Liver (tissue), 7 donors: ENCODE measurements at regions not wholly inside any gene's neighbourhood (a gene's known extent, or its start where the extent isn't known, plus 50 kb on each side); places are given as distances from the start of the nearest gene placed in this dataset.

Source experiments
- DNase-seq: peaks from one replicate; pipeline ENCODE4 v3.0.0-alpha.2; 2017; ENCODE audit warnings: low spot score
- H3K27ac ChIP-seq, 2 donors: one replicate each; pipeline ENCODE4 v1.7.0; 2013; ENCODE audit warnings: inconsistent platforms in 2 of 2, low read length in 2 of 2, control low read depth in 1 of 2, low read depth in 1 of 2, mild to moderate bottlenecking in 1 of 2
- H3K27me3 ChIP-seq, 4 donors: one replicate each; pipeline versions ENCODE4 v1.6.1 to v1.7.0; 2013; ENCODE audit warnings: low read length in 3 of 4, inconsistent platforms in 1 of 4, mild to moderate bottlenecking in 1 of 4, moderate library complexity in 1 of 4; ENCODE audit not compliant: control insufficient read depth in 4 of 4, insufficient read depth in 4 of 4
- H3K36me3 ChIP-seq, 4 donors: one replicate each; pipeline versions ENCODE4 v1.6.1 to v1.7.0; 2013; ENCODE audit warnings: low read length in 3 of 4, mild to moderate bottlenecking in 3 of 4, low read depth in 1 of 4, moderate library complexity in 1 of 4; ENCODE audit not compliant: control insufficient read depth in 4 of 4, insufficient read depth in 3 of 4
- H3K4me1 ChIP-seq, 4 donors: one replicate each; pipeline versions ENCODE4 v1.6.1 to v1.7.0; 2013; ENCODE audit warnings: low read length in 3 of 4, mild to moderate bottlenecking in 3 of 4, moderate library complexity in 1 of 4; ENCODE audit not compliant: control insufficient read depth in 4 of 4, insufficient read depth in 4 of 4
- H3K4me3 ChIP-seq, 3 donors: one replicate each; pipeline versions ENCODE4 v1.6.1 to v1.7.0; 2013; ENCODE audit warnings: low read length in 3 of 3, control low read depth in 1 of 3, low read depth in 1 of 3, mild to moderate bottlenecking in 1 of 3
- H3K9ac ChIP-seq, 2 donors: one replicate each; pipeline ENCODE4 v1.7.0; 2013; ENCODE audit warnings: low read length in 2 of 2, mild to moderate bottlenecking in 2 of 2, moderate library complexity in 2 of 2, control low read depth in 1 of 2, low read depth in 1 of 2
- H3K9me3 ChIP-seq, 4 donors: one replicate each; pipeline versions ENCODE4 v1.6.1 to v1.7.0; 2013; ENCODE audit warnings: low read length in 3 of 4; ENCODE audit not compliant: control insufficient read depth in 4 of 4
- EGR1 ChIP-seq, 2 donors: IDR thresholded peaks; 2 replicates each; pipeline ENCODE4 v1.6.1; 2016 to 2018; ENCODE audit warnings: antibody characterized with exemption in 2 of 2, low read depth in 2 of 2
- FOXA1 ChIP-seq: IDR thresholded peaks from 2 replicates; pipeline ENCODE4 v1.6.1; 2016; ENCODE audit warnings: antibody characterized with exemption
- FOXA2 ChIP-seq: IDR thresholded peaks from 2 replicates; pipeline ENCODE4 v1.6.1; 2016; ENCODE audit warnings: antibody characterized with exemption
- HNF4A ChIP-seq, 2 donors: conservative IDR thresholded peaks; 2 replicates each; pipeline ENCODE4 v1.6.1; 2016; ENCODE audit warnings: antibody characterized with exemption in 2 of 2, mild to moderate bottlenecking in 2 of 2
- HNF4G ChIP-seq: IDR thresholded peaks from 2 replicates; pipeline ENCODE4 v1.6.1; 2016; ENCODE audit warnings: antibody characterized with exemption
- JUND ChIP-seq, 2 donors: IDR thresholded peaks; 2 replicates each; pipeline ENCODE4 v1.6.1; 2016; ENCODE audit warnings: antibody characterized with exemption in 2 of 2
- MAX ChIP-seq: IDR thresholded peaks from 2 replicates; pipeline ENCODE4 v1.6.1; 2016; ENCODE audit warnings: antibody characterized with exemption
- NR2F2 ChIP-seq: IDR thresholded peaks from 2 replicates; pipeline ENCODE4 v1.6.1; 2016; ENCODE audit warnings: antibody characterized with exemption
- RAD21 ChIP-seq, 2 donors: IDR thresholded peaks; 2 replicates each; pipeline ENCODE4 v1.6.1; 2016; ENCODE audit warnings: antibody characterized with exemption in 2 of 2, mild to moderate bottlenecking in 2 of 2
- REST ChIP-seq: IDR thresholded peaks from 2 replicates; pipeline ENCODE4 v1.6.1; 2016; ENCODE audit warnings: antibody characterized with exemption, mild to moderate bottlenecking
- RXRA ChIP-seq, 2 donors: IDR thresholded peaks; 2 replicates each; pipeline ENCODE4 v1.6.1; 2017 to 2018; ENCODE audit warnings: antibody characterized with exemption in 2 of 2, mild to moderate bottlenecking in 1 of 2
- SP1 ChIP-seq: IDR thresholded peaks from 2 replicates; pipeline ENCODE4 v1.6.1; 2018; ENCODE audit warnings: antibody characterized with exemption, mild to moderate bottlenecking
- TAF1 ChIP-seq: conservative IDR thresholded peaks from 2 replicates; pipeline ENCODE4 v1.6.1; 2016; ENCODE audit warnings: antibody characterized with exemption, mild to moderate bottlenecking
- YY1 ChIP-seq: IDR thresholded peaks from 2 replicates; pipeline ENCODE4 v1.6.1; 2016; ENCODE audit warnings: antibody characterized with exemption, mild to moderate bottlenecking
- ZBTB33 ChIP-seq: IDR thresholded peaks from 2 replicates; pipeline ENCODE4 v1.6.1; 2016; ENCODE audit warnings: antibody characterized with exemption
- whole genome bisulfite sequencing: extraction: QIAGEN DNeasy Blood & Tissue Kit; methylation state at CpG from one replicate; pipeline ENCODE4 v1.1.7; 2013; 5-methylcytosine and 5-hydroxymethylcytosine counted together
- donor health status: healthy.
- donor health status: healthy.
- donor health status: healthy.
- donor health status: healthy.

- TF ChIP-seq ZBTB33 (no peak), JUND (IDR thresholded peaks at IDR 0.05) (no peak)
These were observed 81.8 kb upstream of the FOXN3 start (continued) for GRCh38 chr14:89498878-89499277.

- H3K9me3 ChIP-seq = no peaks in the 10 kb centered on the region
- no peak overlapping the region for H3K9ac ChIP-seq
- no peak for DNase-seq
- no peaks in the 10 kb centered on the region for H3K36me3 ChIP-seq
- peaks cover 7 to 32% (median 18%) of the 10 kb centered on the region in 4 donors for H3K4me1 ChIP-seq
- no peaks in the 10 kb centered on the region for H3K27me3 ChIP-seq
- no peak overlapping the region for H3K27ac ChIP-seq
- H3K4me3 ChIP-seq = no peak overlapping the region
- WGBS = 97% methylated on average over 8 of the region's 8 CpGs
- TF ChIP-seq HNF4G (no peak), REST (no peak)
These were observed 78.7 kb upstream of the FOXN3 start for GRCh38 chr14:89495718-89496117.

GRCh38 chr14:89493877-89494634, 77.0 kb upstream of the FOXN3 start:
- Histone ChIP-seq H3K27ac (peak overlapping the region in 1 of 2 donors; percentile 36), H3K36me3 (no peaks in the 10 kb centered on the region), H3K9me3 (no peaks in the 10 kb centered on the region), H3K9ac (no peak overlapping the region), H3K4me3 (peak overlapping the region in 1 of 3 donors; percentile 14), H3K27me3 (no peaks in the 10 kb centered on the region), H3K4me1 (peaks cover 7 to 24% (median 18%) of the 10 kb centered on the region in 4 donors)
- WGBS = 49% methylated on average over 11 of the region's 11 CpGs
- DNase-seq = no peak
- peak; percentile 45 to 47 for TF ChIP-seq RAD21 (IDR thresholded peaks at IDR 0.05)
- peak; percentile 50 for TF ChIP-seq FOXA1
- no peak for TF ChIP-seq EGR1 (IDR thresholded peaks at IDR 0.05; ENCODE audit: low read depth in 2 of 2)
- TF ChIP-seq RXRA (IDR thresholded peaks at IDR 0.05) = peak; percentile 72 to 78
- TF ChIP-seq YY1 = peak; percentile 47
- TF ChIP-seq HNF4G = no peak
- TF ChIP-seq ZBTB33 = no peak
- TF ChIP-seq MAX = no peak
- TF ChIP-seq SP1 = peak; percentile 76
- TF ChIP-seq TAF1 = no peak
- TF ChIP-seq JUND (IDR thresholded peaks at IDR 0.05) = peak in 1 of 2 donors; percentile 76
- no peak for TF ChIP-seq NR2F2
- TF ChIP-seq HNF4A (conservative IDR thresholded peaks at IDR 0.05) = peak; percentile 82 to 84
- TF ChIP-seq FOXA2 = peak; percentile 62
- TF ChIP-seq REST = peak; percentile 49
